ENCODE measurements at regions not wholly inside any gene's neighbourhood (a gene's known extent, or its start where the extent isn't known, plus 50 kb on each side); places are given as distances from the start of the nearest gene placed in this dataset.

GRCh38 chr11:29318134-29318845, 698.5 kb downstream of the KCNA4 start:
- no peaks in the 10 kb centered on the region for H3K36me3 ChIP-seq (ENCODE audit: control insufficient read depth, insufficient read depth, low read length)
- WGBS (ENCODE audit: insufficient coverage, insufficient read length) = no CpG with 5 or more reads among the region's 3 CpGs
- H3K9me3 ChIP-seq (ENCODE audit: control insufficient read depth, insufficient read depth, low read length) = no peaks in the 10 kb centered on the region
- H3K27ac ChIP-seq (ENCODE audit: low read length) = no peak overlapping the region
- no peak for DNase-seq (ENCODE audit: low read depth, low spot score)
- no peaks in the 10 kb centered on the region for H3K27me3 ChIP-seq (ENCODE audit: control insufficient read depth, insufficient read depth, low read length)
- H3K4me3 ChIP-seq (ENCODE audit: low read length) = no peak overlapping the region
- no peaks in the 10 kb centered on the region for H3K4me1 ChIP-seq (ENCODE audit: control insufficient read depth, insufficient read depth, low read length)

- Histone ChIP-seq H3K4me1 (ENCODE audit: control insufficient read depth, insufficient read depth, low read length) (no peaks in the 10 kb centered on the region), H3K4me3 (ENCODE audit: low read length) (no peak overlapping the region), H3K27me3 (ENCODE audit: control insufficient read depth, insufficient read depth, low read length) (no peaks in the 10 kb centered on the region), H3K9me3 (ENCODE audit: control insufficient read depth, insufficient read depth, low read length) (no peaks in the 10 kb centered on the region), H3K36me3 (ENCODE audit: control insufficient read depth, insufficient read depth, low read length) (no peaks in the 10 kb centered on the region), H3K27ac (ENCODE audit: low read length) (no peak overlapping the region)
- WGBS (ENCODE audit: insufficient coverage, insufficient read length) = no CpG with 5 or more reads among the region's 4 CpGs
- DNase-seq (ENCODE audit: low read depth, low spot score) = no peak
Observed at GRCh38 chr11:29317694-29318093, 699.1 kb downstream of the KCNA4 start.

- Histone ChIP-seq H3K4me3 (ENCODE audit: low read length) (no peak overlapping the region), H3K4me1 (ENCODE audit: control insufficient read depth, insufficient read depth, low read length) (no peaks in the 10 kb centered on the region), H3K27me3 (ENCODE audit: control insufficient read depth, insufficient read depth, low read length) (no peaks in the 10 kb centered on the region), H3K36me3 (ENCODE audit: control insufficient read depth, insufficient read depth, low read length) (no peaks in the 10 kb centered on the region), H3K27ac (ENCODE audit: low read length) (no peak overlapping the region), H3K9me3 (ENCODE audit: control insufficient read depth, insufficient read depth, low read length) (no peaks in the 10 kb centered on the region)
- no peak for DNase-seq (ENCODE audit: low read depth, low spot score)
Observed at GRCh38 chr11:29315275-29315674, 701.6 kb downstream of the KCNA4 start.

GRCh38 chr11:29314211-29314610, 702.6 kb downstream of the KCNA4 start:
- no peak for DNase-seq (ENCODE audit: low read depth, low spot score)
- H3K4me1 ChIP-seq (ENCODE audit: control insufficient read depth, insufficient read depth, low read length) = no peaks in the 10 kb centered on the region
- no CpG with 5 or more reads among the region's 1 CpG for WGBS (ENCODE audit: insufficient coverage, insufficient read length)

GRCh38 chr11:29312812-29313211, 704.0 kb downstream of the KCNA4 start:
- no peak overlapping the region for H3K4me3 ChIP-seq (ENCODE audit: low read length)
- no peaks in the 10 kb centered on the region for H3K4me1 ChIP-seq (ENCODE audit: control insufficient read depth, insufficient read depth, low read length)
- no peaks in the 10 kb centered on the region for H3K9me3 ChIP-seq (ENCODE audit: control insufficient read depth, insufficient read depth, low read length)
- H3K27ac ChIP-seq (ENCODE audit: low read length) = no peak overlapping the region
- H3K27me3 ChIP-seq (ENCODE audit: control insufficient read depth, insufficient read depth, low read length) = no peaks in the 10 kb centered on the region
- DNase-seq (ENCODE audit: low read depth, low spot score) = no peak
- H3K36me3 ChIP-seq (ENCODE audit: control insufficient read depth, insufficient read depth, low read length) = no peaks in the 10 kb centered on the region

More at GRCh38 chr11:29314211-29314610, 702.6 kb downstream of the KCNA4 start:
- no peak overlapping the region for H3K4me3 ChIP-seq (ENCODE audit: low read length)
- H3K27me3 ChIP-seq (ENCODE audit: control insufficient read depth, insufficient read depth, low read length) = no peaks in the 10 kb centered on the region
- H3K9me3 ChIP-seq (ENCODE audit: control insufficient read depth, insufficient read depth, low read length) = no peaks in the 10 kb centered on the region
- H3K36me3 ChIP-seq (ENCODE audit: control insufficient read depth, insufficient read depth, low read length) = no peaks in the 10 kb centered on the region
- H3K27ac ChIP-seq (ENCODE audit: low read length) = no peak overlapping the region

- no peaks in the 10 kb centered on the region for H3K4me1 ChIP-seq (ENCODE audit: control insufficient read depth, insufficient read depth, low read length)
- no peaks in the 10 kb centered on the region for H3K27me3 ChIP-seq (ENCODE audit: control insufficient read depth, insufficient read depth, low read length)
- no peak overlapping the region for H3K4me3 ChIP-seq (ENCODE audit: low read length)
- H3K27ac ChIP-seq (ENCODE audit: low read length) = no peak overlapping the region
- no peak for DNase-seq (ENCODE audit: low read depth, low spot score)
- no peaks in the 10 kb centered on the region for H3K9me3 ChIP-seq (ENCODE audit: control insufficient read depth, insufficient read depth, low read length)
- no peaks in the 10 kb centered on the region for H3K36me3 ChIP-seq (ENCODE audit: control insufficient read depth, insufficient read depth, low read length)
- no CpG with 5 or more reads among the region's 3 CpGs for WGBS (ENCODE audit: insufficient coverage, insufficient read length)
Observed at GRCh38 chr11:29310725-29311342, 706.0 kb downstream of the KCNA4 start.

GRCh38 chr11:29309992-29310391, 706.8 kb downstream of the KCNA4 start:
- H3K9me3 ChIP-seq (ENCODE audit: control insufficient read depth, insufficient read depth, low read length) = no peaks in the 10 kb centered on the region
- WGBS (ENCODE audit: insufficient coverage, insufficient read length) = no CpG with 5 or more reads among the region's 1 CpG
- no peaks in the 10 kb centered on the region for H3K27me3 ChIP-seq (ENCODE audit: control insufficient read depth, insufficient read depth, low read length)
- no peaks in the 10 kb centered on the region for H3K36me3 ChIP-seq (ENCODE audit: control insufficient read depth, insufficient read depth, low read length)
- H3K4me3 ChIP-seq (ENCODE audit: low read length) = no peak overlapping the region
- H3K27ac ChIP-seq (ENCODE audit: low read length) = no peak overlapping the region
- H3K4me1 ChIP-seq (ENCODE audit: control insufficient read depth, insufficient read depth, low read length) = no peaks in the 10 kb centered on the region
- no peak for DNase-seq (ENCODE audit: low read depth, low spot score)

GRCh38 chr11:29306527-29306926, 710.3 kb downstream of the KCNA4 start:
- H3K4me3 ChIP-seq (ENCODE audit: low read length) = no peak overlapping the region
- H3K4me1 ChIP-seq (ENCODE audit: control insufficient read depth, insufficient read depth, low read length) = no peaks in the 10 kb centered on the region
- no peaks in the 10 kb centered on the region for H3K9me3 ChIP-seq (ENCODE audit: control insufficient read depth, insufficient read depth, low read length)
- H3K27ac ChIP-seq (ENCODE audit: low read length) = no peak overlapping the region
- no peaks in the 10 kb centered on the region for H3K36me3 ChIP-seq (ENCODE audit: control insufficient read depth, insufficient read depth, low read length)
- no peak for DNase-seq (ENCODE audit: low read depth, low spot score)
- no peaks in the 10 kb centered on the region for H3K27me3 ChIP-seq (ENCODE audit: control insufficient read depth, insufficient read depth, low read length)
- no CpG with 5 or more reads among the region's 1 CpG for WGBS (ENCODE audit: insufficient coverage, insufficient read length)

- Histone ChIP-seq H3K27ac (ENCODE audit: low read length) (no peak overlapping the region), H3K4me3 (ENCODE audit: low read length) (no peak overlapping the region), H3K27me3 (ENCODE audit: control insufficient read depth, insufficient read depth, low read length) (no peaks in the 10 kb centered on the region), H3K4me1 (ENCODE audit: control insufficient read depth, insufficient read depth, low read length) (no peaks in the 10 kb centered on the region), H3K9me3 (ENCODE audit: control insufficient read depth, insufficient read depth, low read length) (no peaks in the 10 kb centered on the region), H3K36me3 (ENCODE audit: control insufficient read depth, insufficient read depth, low read length) (no peaks in the 10 kb centered on the region)
- DNase-seq (ENCODE audit: low read depth, low spot score) = no peak
Observed at GRCh38 chr11:29305456-29306232, 711.2 kb downstream of the KCNA4 start.

GRCh38 chr11:29300420-29300819, 716.4 kb downstream of the KCNA4 start:
- no CpG with 5 or more reads among the region's 3 CpGs for WGBS (ENCODE audit: insufficient coverage, insufficient read length)
- DNase-seq (ENCODE audit: low read depth, low spot score) = no peak

More at GRCh38 chr11:29300420-29300819, 716.4 kb downstream of the KCNA4 start:
- Histone ChIP-seq H3K27me3 (ENCODE audit: control insufficient read depth, insufficient read depth, low read length) (no peaks in the 10 kb centered on the region), H3K36me3 (ENCODE audit: control insufficient read depth, insufficient read depth, low read length) (no peaks in the 10 kb centered on the region), H3K9me3 (ENCODE audit: control insufficient read depth, insufficient read depth, low read length) (no peaks in the 10 kb centered on the region), H3K4me3 (ENCODE audit: low read length) (no peak overlapping the region), H3K27ac (ENCODE audit: low read length) (no peak overlapping the region), H3K4me1 (ENCODE audit: control insufficient read depth, insufficient read depth, low read length) (no peaks in the 10 kb centered on the region)
